Right atrium auricular region (tissue), 2 donors: ENCODE measurements at regions not wholly inside any gene's neighbourhood (a gene's known extent, or its start where the extent isn't known, plus 50 kb on each side); places are given as distances from the start of the nearest gene placed in this dataset.

Source experiments
- DNase-seq: peaks from one replicate; pipeline ENCODE4 v3.0.0-alpha.2; 2019; ENCODE audit warnings: low spot score
- H3K27ac ChIP-seq, 2 donors: fragments of 200-600 bp; sonication (generic); 1 replicate in 1 of 2; 2 replicates in 1 of 2; pipeline ENCODE4 v1.5.1; 2016 to 2019
- H3K27me3 ChIP-seq, 2 donors: fragments of 200-600 bp; sonication (generic); one replicate each; pipeline versions ENCODE4 v1.5.1 to v1.6.0; 2017 to 2019
- H3K36me3 ChIP-seq: fragments of 200-600 bp; sonication (generic); one replicate; pipeline ENCODE4 v1.5.1; 2016
- H3K4me1 ChIP-seq, 2 donors: fragments of 200-600 bp; sonication (generic); one replicate each; pipeline versions ENCODE4 v1.5.1 to v1.6.0; 2017 to 2019
- H3K4me3 ChIP-seq, 2 donors: fragments of 200-600 bp; sonication (generic); 1 replicate in 1 of 2; 2 replicates in 1 of 2; pipeline ENCODE4 v1.5.1; 2017 to 2019; ENCODE audit warnings: mild to moderate bottlenecking in 1 of 2, moderate library complexity in 1 of 2
- H3K9me3 ChIP-seq, 2 donors: fragments of 200-600 bp; sonication (generic); one replicate each; pipeline ENCODE4 v1.5.1; 2019
- TF ChIP-seq, protein P1 (sequence below), 2 donors: fragments of 200-600 bp; sonication (generic); IDR thresholded peaks; one replicate each; pipeline ENCODE4 v1.5.1; 2019; ENCODE audit warnings: antibody characterized with exemption in 2 of 2

- Histone ChIP-seq H3K4me1 (no peaks in the 10 kb centered on the region), H3K36me3 (no peaks in the 10 kb centered on the region), H3K4me3 (no peak overlapping the region), H3K27ac (no peak overlapping the region), H3K9me3 (no peaks in the 10 kb centered on the region), H3K27me3 (no peaks in the 10 kb centered on the region)
- no peak for DNase-seq
- TF ChIP-seq, protein P1, sequence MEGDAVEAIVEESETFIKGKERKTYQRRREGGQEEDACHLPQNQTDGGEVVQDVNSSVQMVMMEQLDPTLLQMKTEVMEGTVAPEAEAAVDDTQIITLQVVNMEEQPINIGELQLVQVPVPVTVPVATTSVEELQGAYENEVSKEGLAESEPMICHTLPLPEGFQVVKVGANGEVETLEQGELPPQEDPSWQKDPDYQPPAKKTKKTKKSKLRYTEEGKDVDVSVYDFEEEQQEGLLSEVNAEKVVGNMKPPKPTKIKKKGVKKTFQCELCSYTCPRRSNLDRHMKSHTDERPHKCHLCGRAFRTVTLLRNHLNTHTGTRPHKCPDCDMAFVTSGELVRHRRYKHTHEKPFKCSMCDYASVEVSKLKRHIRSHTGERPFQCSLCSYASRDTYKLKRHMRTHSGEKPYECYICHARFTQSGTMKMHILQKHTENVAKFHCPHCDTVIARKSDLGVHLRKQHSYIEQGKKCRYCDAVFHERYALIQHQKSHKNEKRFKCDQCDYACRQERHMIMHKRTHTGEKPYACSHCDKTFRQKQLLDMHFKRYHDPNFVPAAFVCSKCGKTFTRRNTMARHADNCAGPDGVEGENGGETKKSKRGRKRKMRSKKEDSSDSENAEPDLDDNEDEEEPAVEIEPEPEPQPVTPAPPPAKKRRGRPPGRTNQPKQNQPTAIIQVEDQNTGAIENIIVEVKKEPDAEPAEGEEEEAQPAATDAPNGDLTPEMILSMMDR (IDR thresholded peaks at IDR 0.05), result no peak
Observed at GRCh38 chr6:92130944-92131343, 1288.4 kb downstream of the EPHA7 start.

DNA sequence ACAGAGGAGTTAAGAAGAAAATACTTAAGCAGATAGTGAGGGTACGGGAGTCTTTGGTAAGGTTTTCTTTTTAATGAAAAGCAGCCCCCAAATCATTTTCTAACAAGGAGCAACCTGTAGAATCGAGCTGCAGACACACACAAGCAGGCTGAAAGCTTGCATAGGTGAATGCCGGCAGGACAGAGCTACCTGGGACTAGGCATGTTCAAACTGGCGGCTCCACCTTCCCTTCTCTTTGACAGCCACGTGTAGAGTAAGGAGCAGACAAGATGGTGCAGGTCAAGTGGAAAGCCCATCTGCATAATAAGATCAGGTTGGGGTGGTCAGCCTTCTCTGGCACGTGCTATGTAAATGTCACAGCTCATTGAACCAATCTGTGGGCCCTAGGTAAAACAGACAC lies 1292.4 kb downstream of the EPHA7 start:
- TF ChIP-seq, protein P1 (IDR thresholded peaks at IDR 0.05), result no peak
- H3K36me3 ChIP-seq, result no peaks in the 10 kb centered on the region
- H3K27ac ChIP-seq, result no peak overlapping the region
- no peaks in the 10 kb centered on the region for H3K9me3 ChIP-seq
- no peak overlapping the region for H3K4me3 ChIP-seq
- DNase-seq, result no peak
- H3K4me1 ChIP-seq, result no peaks in the 10 kb centered on the region
- no peaks in the 10 kb centered on the region for H3K27me3 ChIP-seq

- TF ChIP-seq, protein P1 (IDR thresholded peaks at IDR 0.05), result no peak
- no peak for DNase-seq
- H3K36me3 ChIP-seq, result no peaks in the 10 kb centered on the region
- H3K9me3 ChIP-seq, result no peaks in the 10 kb centered on the region
- H3K4me3 ChIP-seq, result no peak overlapping the region
- H3K4me1 ChIP-seq, result no peaks in the 10 kb centered on the region
- no peak overlapping the region for H3K27ac ChIP-seq
- no peaks in the 10 kb centered on the region for H3K27me3 ChIP-seq
Observed at GRCh38 chr6:92126088-92126487, 1293.3 kb downstream of the EPHA7 start.

DNA sequence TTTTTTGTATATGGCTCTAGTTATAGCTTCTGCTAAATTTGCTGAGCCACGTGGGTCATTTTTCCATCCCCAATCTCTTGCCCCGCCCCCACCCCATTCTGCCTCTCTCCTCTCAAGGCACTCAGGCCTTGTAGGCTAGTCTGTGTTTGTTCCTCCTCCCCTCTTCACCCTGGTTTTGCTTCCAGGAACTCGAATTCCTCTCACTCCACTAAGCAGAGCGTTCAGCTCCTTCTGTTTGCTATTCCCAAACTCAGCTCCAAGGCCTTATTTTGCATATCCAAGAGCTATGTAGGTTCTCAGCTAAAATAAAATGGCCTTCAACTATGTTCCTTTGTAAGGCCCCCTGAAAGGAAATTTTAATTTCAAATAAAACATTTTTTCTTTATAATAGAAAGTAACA lies 1293.7 kb downstream of the EPHA7 start:
- H3K36me3 ChIP-seq, result no peaks in the 10 kb centered on the region
- no peak overlapping the region for H3K4me3 ChIP-seq
- H3K27me3 ChIP-seq, result no peaks in the 10 kb centered on the region
- no peak for DNase-seq
- no peak overlapping the region for H3K27ac ChIP-seq
- TF ChIP-seq, protein P1 (IDR thresholded peaks at IDR 0.05), result no peak
- no peaks in the 10 kb centered on the region for H3K4me1 ChIP-seq
- H3K9me3 ChIP-seq, result no peaks in the 10 kb centered on the region

GRCh38 chr6:92124200-92124651 lies 1295.1 kb downstream of the EPHA7 start:
- H3K4me1 ChIP-seq, result no peaks in the 10 kb centered on the region
- no peak overlapping the region for H3K27ac ChIP-seq
- H3K27me3 ChIP-seq, result no peaks in the 10 kb centered on the region
- no peaks in the 10 kb centered on the region for H3K9me3 ChIP-seq
- TF ChIP-seq, protein P1 (IDR thresholded peaks at IDR 0.05), result no peak
- no peak for DNase-seq
- H3K4me3 ChIP-seq, result no peak overlapping the region
- H3K36me3 ChIP-seq, result no peaks in the 10 kb centered on the region

DNA sequence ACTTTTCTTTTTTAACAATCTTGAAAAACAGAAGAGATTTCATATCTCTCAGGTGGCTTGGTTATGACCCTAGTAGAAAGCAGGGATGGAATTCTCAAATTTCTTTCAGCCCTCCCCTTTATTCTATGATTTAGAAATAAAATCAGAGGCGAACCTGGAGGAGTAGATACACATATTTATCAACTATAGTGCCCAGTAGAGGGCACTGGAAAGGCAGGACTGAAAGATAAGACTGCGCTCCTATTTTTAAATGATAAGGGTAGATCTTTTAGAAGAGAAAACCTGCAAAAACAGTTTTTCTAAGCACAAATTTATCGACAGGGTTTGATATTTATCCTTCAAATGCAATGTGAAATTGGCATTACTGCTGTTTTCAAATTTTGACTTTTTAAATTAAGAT lies 1296.6 kb downstream of the EPHA7 start:
- TF ChIP-seq, protein P1 (IDR thresholded peaks at IDR 0.05), result no peak
- no peaks in the 10 kb centered on the region for H3K27me3 ChIP-seq
- no peaks in the 10 kb centered on the region for H3K36me3 ChIP-seq
- DNase-seq, result no peak
- no peaks in the 10 kb centered on the region for H3K4me1 ChIP-seq
- no peaks in the 10 kb centered on the region for H3K9me3 ChIP-seq
- no peak overlapping the region for H3K4me3 ChIP-seq
- no peak overlapping the region for H3K27ac ChIP-seq
